ENCODE measurements at regions not wholly inside any gene's neighbourhood (a gene's known extent, or its start where the extent isn't known, plus 50 kb on each side); places are given as distances from the start of the nearest gene placed in this dataset.

GRCh38 chr10:21205328-21205727 is 308.2 kb upstream of the NEBL start:
- DNase-seq (ENCODE audit: low read depth) = no peak

GRCh38 chr10:21203473-21204107 is 306.5 kb upstream of the NEBL start:
- no peak for DNase-seq (ENCODE audit: low read depth)

DNA sequence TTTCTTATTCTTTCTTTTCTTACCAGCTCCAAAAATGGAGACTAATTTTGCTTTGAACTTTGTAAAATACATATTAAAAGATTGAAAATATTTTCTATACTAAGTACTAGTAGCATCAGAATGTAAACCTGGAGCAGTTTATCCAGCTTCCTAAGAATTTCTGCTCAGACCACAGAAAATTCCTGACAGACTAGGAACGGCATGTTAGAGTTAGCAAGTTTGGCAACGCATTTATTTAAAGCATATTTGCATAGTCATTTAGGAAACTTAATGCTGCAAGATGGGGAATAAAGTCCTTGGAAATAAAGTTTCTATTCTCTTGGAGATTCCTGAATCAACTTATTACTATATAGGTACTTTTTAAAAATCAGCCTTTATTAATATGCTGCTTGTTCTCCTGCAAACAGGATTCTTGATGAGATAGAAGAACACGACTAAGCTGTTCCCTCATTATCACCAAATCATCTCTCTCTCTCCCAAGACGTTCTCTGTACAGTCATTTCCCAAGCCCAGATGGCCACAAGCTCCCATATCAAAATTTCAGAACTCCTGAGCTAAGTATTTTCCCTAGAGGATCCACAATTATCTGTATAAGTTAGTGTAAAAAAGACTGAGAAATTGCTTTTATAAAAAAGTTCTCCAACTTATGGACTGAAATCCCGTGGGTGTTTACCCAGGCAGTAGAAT is 305.8 kb upstream of the NEBL start:
- no peak for DNase-seq (ENCODE audit: low read depth)

DNA sequence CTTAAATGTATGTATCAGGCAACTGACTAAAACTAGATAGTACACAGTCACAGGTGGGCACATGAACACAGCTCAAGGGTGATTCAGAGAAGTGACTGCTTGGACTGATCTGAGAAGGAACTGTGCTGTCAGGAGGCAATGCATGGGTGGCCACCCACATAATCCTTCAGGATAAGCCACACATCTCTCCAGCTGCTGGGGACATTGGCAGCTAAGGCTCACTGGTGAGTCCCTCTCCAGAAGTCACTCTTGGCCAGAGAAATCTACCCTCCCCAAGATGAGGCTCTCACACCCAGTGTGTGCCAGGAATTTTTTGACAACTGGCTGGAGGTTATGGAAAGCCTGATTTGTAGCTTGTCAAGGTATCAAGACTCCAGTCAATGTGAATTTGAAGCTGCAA is 302.4 kb upstream of the NEBL start:
- DNase-seq (ENCODE audit: low read depth) = no peak

DNA sequence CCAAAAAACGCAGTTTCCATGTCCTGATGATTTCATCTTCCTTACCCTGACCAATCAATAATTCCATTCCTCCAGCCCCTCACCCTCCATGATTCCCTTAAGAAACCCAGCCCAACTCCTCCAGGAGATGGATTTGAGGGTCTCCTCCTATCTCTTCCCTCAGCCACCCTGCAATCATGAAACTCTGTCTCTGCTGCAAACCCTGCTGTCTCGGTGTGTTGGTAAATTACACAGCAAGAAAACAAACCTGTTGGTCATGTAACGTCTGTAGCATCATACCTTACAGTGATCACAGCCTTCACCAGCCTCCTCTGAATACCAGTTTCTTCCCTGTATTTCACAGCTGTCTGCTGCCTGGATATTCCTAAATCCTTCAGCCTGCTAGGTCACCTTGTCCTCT is 300.7 kb upstream of the NEBL start:
- no peak for DNase-seq (ENCODE audit: low read depth)

GRCh38 chr10:21196822-21197395 is 299.8 kb upstream of the NEBL start:
- no peak for DNase-seq (ENCODE audit: low read depth)

DNA sequence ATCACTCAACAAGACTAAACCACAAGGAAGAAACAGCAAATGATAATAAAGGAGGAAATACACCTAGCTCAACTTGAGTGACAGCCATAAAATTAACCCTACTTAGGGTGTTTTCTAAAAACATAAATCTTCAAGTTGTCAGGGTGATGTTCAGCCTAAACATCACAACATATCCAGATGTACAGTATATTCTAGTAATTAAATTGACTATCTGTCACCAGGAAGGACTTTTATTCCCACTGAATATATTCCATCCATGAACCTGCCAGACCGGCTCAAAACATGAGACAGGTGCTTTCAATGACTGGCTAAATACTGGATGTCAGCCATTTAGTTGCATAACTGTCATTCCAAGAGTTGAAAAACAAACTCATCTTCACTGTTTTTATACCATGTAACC is 298.1 kb upstream of the NEBL start:
- DNase-seq (ENCODE audit: low read depth) = no peak

GRCh38 chr10:21194510-21194993 is 297.4 kb upstream of the NEBL start:
- DNase-seq (ENCODE audit: low read depth) = no peak

- no peak for DNase-seq (ENCODE audit: low read depth)
Measured at GRCh38 chr10:21193196-21193595, 296.1 kb upstream of the NEBL start.

GRCh38 chr10:21191512-21191911 is 294.4 kb upstream of the NEBL start:
- DNase-seq (ENCODE audit: low read depth) = peak; percentile 4

DNA sequence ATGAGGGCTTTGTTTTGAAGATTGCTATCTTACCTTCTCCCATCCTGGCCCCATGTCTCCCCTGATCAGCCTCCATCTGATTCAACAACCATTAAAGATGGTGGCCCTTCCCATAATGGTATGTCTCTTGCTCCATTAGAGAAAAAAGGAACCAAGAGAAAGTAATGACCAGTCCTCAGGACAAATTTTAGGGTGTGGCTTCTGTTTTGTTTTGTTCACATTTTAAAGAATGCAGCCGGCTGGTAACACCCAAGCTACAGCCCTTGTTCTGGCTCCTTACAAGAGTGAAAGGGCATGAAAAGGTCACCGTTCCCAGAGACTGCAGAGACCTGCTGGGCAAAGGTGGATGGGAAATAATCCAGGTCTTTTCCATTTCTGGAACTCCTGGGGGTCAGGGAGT is 287.9 kb upstream of the NEBL start:
- no peak for DNase-seq (ENCODE audit: low read depth)

GRCh38 chr10:21184216-21184615 is 287.1 kb upstream of the NEBL start:
- peak; percentile 24 for DNase-seq (ENCODE audit: low read depth)

DNA sequence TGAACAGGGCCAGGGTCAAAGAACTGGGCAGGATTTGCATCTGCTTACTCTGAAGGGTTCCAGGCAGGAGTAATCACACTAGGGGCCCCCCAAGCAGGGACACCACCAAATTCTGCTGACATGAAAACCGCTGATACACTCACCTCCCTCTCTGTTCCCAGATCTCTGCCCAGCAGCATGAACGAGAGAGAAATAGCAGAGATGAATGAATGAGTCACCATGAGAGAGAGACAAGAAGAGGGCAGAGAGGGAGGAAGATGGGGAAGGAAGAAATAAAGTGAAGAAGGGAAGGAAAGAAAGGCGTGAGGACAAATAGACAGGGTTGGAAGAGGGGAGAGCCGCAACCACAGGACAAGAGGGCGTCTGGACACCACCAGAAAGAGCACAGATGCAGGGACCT is 285.9 kb upstream of the NEBL start:
- no peak for DNase-seq (ENCODE audit: low read depth)

- no peak for DNase-seq (ENCODE audit: low read depth)
Measured at GRCh38 chr10:21181451-21181850, 284.3 kb upstream of the NEBL start.

- no peak for DNase-seq (ENCODE audit: low read depth)
Measured at GRCh38 chr10:21180604-21181003, 283.5 kb upstream of the NEBL start.

- DNase-seq (ENCODE audit: low read depth) = no peak
Measured at GRCh38 chr10:21176934-21177480, 279.9 kb upstream of the NEBL start.

- no peak for DNase-seq (ENCODE audit: low read depth)
Measured at GRCh38 chr10:21175797-21176196, 278.7 kb upstream of the NEBL start.

DNA sequence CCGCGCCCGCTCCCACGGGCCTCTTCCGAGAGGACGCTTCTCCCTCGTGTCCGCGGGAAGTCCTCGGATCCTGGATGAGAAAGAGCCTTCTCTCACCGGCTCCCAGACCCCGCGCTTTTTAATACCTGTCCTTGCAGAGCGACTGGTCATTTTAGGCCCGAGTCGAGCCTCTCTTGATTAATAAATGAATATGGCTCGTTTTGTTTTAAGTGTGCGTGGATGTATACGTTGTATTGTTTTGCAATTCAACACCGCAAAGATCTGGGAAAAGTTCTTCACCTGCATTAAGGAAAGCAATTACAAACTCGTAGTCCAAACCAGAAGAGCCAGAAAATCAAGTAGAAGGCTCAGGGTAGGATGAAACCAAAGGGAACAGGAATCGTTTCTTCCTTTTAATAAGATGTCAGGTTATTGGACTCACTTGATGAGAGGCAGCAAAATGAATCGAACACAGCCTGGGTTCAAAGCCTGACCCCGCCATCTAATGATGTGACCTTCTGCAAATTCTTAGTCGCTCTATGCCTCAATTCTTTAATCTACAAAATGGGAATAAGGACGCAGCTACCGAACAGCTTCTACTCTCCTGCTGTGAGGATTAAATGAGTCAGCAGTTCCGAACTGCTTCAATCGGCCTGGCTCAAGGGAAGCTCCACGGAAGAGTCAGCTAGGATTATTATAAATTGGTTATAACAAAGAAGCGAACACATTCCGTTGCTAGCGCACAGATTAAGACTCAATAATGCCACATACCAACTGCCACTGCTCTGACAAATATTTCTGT is 277.8 kb upstream of the NEBL start:
- DNase-seq (ENCODE audit: low read depth) = no peak

DNA sequence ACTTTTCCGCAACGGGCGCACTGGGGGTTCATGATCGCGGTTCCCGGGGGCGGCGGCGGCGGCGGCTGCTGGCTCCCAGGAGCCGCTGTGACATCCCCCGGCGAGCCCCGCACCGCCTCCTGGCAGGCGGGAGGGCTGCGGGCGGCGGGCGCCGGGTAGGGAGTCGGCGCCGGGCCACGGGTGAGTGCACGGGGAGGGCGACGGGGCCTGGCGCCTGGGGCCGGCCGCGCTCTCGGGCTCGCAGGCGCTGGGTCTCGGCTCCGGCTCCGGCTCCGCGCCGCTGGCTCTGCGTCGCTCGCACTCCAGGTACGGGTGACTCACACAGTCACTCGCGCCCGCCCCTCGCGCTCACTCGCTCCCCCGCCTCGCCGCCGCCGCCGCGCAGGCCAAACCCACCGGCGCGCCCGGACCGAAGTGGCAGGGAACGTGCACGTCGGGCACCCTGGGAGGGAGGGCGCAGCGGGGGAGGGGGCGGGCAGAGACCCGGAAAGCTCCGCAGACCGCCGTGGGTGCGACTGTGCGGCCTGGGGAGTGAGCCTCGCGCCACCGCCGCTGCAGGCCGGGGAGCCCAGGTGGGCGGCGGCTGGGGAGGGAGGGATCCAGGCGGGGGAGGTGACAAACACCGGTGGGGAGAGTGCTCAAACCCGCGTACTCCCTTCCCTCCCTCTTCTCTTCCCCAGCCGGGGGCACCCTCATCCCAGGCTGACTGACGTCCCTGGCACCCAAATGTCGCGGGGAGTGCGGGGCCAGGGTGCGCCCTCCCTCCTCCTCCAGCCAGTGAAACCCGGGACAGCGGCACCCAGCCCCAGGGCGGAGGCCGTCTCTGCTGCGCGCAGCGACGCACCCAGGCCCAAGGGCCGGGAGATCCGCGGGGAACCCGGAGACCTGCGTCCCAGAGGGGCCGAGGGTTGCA is 276.9 kb upstream of the NEBL start:
- DNase-seq (ENCODE audit: low read depth) = peak; percentile 15

GRCh38 chr10:21172930-21173801 is 276.1 kb upstream of the NEBL start:
- DNase-seq (ENCODE audit: low read depth) = no peak

Data from ELR (cell line).